ENCODE measurements at regions not wholly inside any gene's neighbourhood (a gene's known extent, or its start where the extent isn't known, plus 50 kb on each side); places are given as distances from the start of the nearest gene placed in this dataset.

- H3K4me3 ChIP-seq (ENCODE audit: low read length), result no peak overlapping the region
- no peak for TF ChIP-seq CTCF (conservative IDR thresholded peaks at IDR 0.05; ENCODE audit: low read length)
- no peak for DNase-seq (ENCODE audit: low read depth)
Measured at GRCh38 chr4:3700223-3700622, 66.0 kb upstream of the ADRA2C start.

DNA sequence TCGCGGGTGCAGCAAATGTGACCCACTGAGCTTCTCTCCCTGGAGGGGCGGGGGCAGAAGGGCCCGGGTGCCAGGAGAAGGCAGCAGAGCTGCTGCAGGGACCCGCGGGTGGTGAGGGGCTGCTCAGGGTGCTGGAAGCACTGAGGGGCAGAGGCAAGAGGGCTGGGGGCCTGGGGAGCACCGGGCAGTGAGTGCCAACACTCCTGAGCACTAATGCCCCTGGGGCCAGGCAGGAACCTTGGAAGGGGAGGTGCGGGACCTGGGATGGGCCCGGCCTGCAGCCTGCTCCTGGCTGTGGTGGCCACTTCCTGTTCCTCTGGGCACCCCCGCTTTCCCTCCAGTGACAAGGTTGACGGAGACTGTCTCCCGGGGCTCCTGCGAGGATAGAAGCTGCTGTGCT, 66.5 kb upstream of the ADRA2C start:
- DNase-seq (ENCODE audit: low read depth), result no peak
- no peak for TF ChIP-seq CTCF (conservative IDR thresholded peaks at IDR 0.05; ENCODE audit: low read length)

GRCh38 chr4:3699261-3699660, 66.9 kb upstream of the ADRA2C start:
- H3K4me3 ChIP-seq (ENCODE audit: low read length), result no peak overlapping the region
- DNase-seq (ENCODE audit: low read depth), result no peak
- no peak for TF ChIP-seq CTCF (conservative IDR thresholded peaks at IDR 0.05; ENCODE audit: low read length)

More for the DNA sequence above, 66.5 kb upstream of the ADRA2C start:
- no peak overlapping the region for H3K4me3 ChIP-seq (ENCODE audit: low read length)

- H3K4me3 ChIP-seq (ENCODE audit: low read length), result no peak overlapping the region
- DNase-seq (ENCODE audit: low read depth), result no peak
- TF ChIP-seq CTCF (conservative IDR thresholded peaks at IDR 0.05; ENCODE audit: low read length), result no peak
Measured at GRCh38 chr4:3697033-3697432, 69.2 kb upstream of the ADRA2C start.

- no peak for DNase-seq (ENCODE audit: low read depth)
- H3K4me3 ChIP-seq (ENCODE audit: low read length), result no peak overlapping the region
- no peak for TF ChIP-seq CTCF (conservative IDR thresholded peaks at IDR 0.05; ENCODE audit: low read length)
Measured at GRCh38 chr4:3690551-3691152, 75.5 kb upstream of the ADRA2C start.

DNA sequence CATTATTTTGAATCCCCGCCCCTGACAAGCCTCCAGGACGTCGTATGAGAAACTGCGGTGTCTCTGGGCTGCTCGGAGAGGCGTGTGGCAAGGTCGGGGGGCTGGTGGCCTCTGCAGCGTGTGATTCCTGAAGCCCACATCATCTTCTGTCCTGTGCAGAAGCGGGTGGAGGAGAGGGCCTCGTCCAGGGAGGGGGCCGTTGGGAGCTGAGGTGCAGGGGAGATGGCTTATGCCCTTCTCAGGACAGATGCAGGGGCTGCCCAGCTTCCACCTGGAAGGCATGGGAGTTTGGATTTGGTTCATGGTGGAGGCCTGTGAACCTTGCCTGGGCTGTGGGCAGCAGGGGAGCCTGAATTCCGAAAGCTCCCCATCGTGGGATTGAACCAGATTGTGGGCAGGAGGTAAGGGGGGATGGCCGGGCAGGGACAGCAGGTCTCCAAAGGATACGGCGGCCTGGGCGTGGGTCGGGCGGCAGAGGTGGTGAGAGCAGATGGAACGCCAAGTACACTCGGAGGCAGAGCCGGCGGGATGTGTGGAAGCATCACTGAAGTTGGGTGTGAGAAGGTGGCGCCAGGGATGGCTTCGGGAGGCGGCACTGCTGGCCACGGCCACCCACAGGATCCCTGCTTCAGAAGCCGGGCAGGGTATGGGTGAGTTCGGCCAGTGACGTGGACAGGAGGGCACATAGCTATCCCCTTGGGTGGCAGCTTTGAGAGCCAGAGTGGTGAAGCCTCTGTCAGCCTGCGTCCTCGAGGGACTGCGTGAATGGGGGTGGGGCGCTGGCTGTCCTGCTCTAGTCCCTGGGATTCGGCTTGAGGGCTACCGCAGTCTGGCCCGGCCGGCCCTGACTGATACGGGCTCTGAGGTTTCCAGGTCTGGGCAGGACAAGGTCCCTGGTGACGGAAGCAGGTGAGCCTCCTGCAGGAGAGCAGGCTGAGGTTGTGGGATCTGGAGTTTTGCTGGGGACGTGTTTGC, 76.3 kb upstream of the ADRA2C start:
- no peak for DNase-seq (ENCODE audit: low read depth)
- TF ChIP-seq CTCF (conservative IDR thresholded peaks at IDR 0.05; ENCODE audit: low read length), result no peak

GRCh38 chr4:3689006-3689405, 77.2 kb upstream of the ADRA2C start:
- TF ChIP-seq CTCF (conservative IDR thresholded peaks at IDR 0.05; ENCODE audit: low read length), result no peak
- DNase-seq (ENCODE audit: low read depth), result no peak
- H3K4me3 ChIP-seq (ENCODE audit: low read length), result no peak overlapping the region

More for the DNA sequence above, 76.3 kb upstream of the ADRA2C start:
- H3K4me3 ChIP-seq (ENCODE audit: low read length), result no peak overlapping the region
